GM23338 (cell line): ENCODE measurements at regions not wholly inside any gene's neighbourhood (a gene's known extent, or its start where the extent isn't known, plus 50 kb on each side); places are given as distances from the start of the nearest gene placed in this dataset.

Source experiments
- ATAC-seq: fragments of 200-7000 bp; cut with Tn5 transposase; 3 replicates; pipeline ENCODE4 v1.9.1; 2020
- DNase-seq: peaks from one replicate; pipeline ENCODE4 v3.0.0-alpha.2; 2015; ENCODE audit warnings: low spot score
- H2AFZ ChIP-seq: fragments of 200-600 bp; sonication (generic); 2 replicates; pipeline ENCODE4 v1.8.0; 2016; ENCODE audit warnings: antibody characterized with exemption, mild to moderate bottlenecking, moderate library complexity
- H3F3A ChIP-seq: fragments of 200-600 bp; sonication (generic); replicated peaks from 2 replicates; pipeline ENCODE4 v1.8.0; 2017; ENCODE audit warnings: antibody characterized with exemption, mixed run types, low read depth
- H3K27ac ChIP-seq: fragments of 200-600 bp; sonication (generic); 2 replicates; pipeline ENCODE4 v1.6.1; 2016; ENCODE audit warnings: low read depth
- H3K27me3 ChIP-seq: fragments of 200-600 bp; sonication (generic); 2 replicates; pipeline ENCODE4 v1.8.0; 2016; ENCODE audit warnings: mild to moderate bottlenecking, mixed run types, moderate library complexity; ENCODE audit not compliant: insufficient read depth
- H3K36me3 ChIP-seq: fragments of 200-600 bp; sonication (generic); 2 replicates; pipeline ENCODE4 v1.8.0; 2016; ENCODE audit warnings: mild to moderate bottlenecking; ENCODE audit not compliant: insufficient read depth
- H3K4me1 ChIP-seq: fragments of 200-600 bp; sonication (generic); 2 replicates; pipeline ENCODE4 v1.8.0; 2016; ENCODE audit warnings: mild to moderate bottlenecking, moderate library complexity; ENCODE audit not compliant: insufficient read depth
- H3K4me2 ChIP-seq: fragments of 200-600 bp; sonication (generic); 2 replicates; pipeline ENCODE4 v1.7.1; 2017; ENCODE audit warnings: mixed run types
- H3K4me3 ChIP-seq: fragments of 200-600 bp; sonication (generic); 2 replicates; pipeline ENCODE4 v1.6.1; 2016; ENCODE audit warnings: mixed run types
- H3K79me2 ChIP-seq: fragments of 200-600 bp; sonication (generic); replicated peaks from 2 replicates; pipeline ENCODE4 v1.8.0; 2017; ENCODE audit warnings: mild to moderate bottlenecking; ENCODE audit not compliant: insufficient read depth
- H3K9me2 ChIP-seq: fragments of 200-600 bp; sonication (generic); 2 replicates; pipeline ENCODE4 v1.8.0; 2017; ENCODE audit not compliant: insufficient read depth
- H4K20me1 ChIP-seq: fragments of 200-600 bp; sonication (generic); replicated peaks from 2 replicates; pipeline ENCODE4 v1.8.0; 2017; ENCODE audit warnings: mild to moderate bottlenecking; ENCODE audit not compliant: insufficient read depth
- H3K27ac Mint-ChIP-seq: 2 replicates; pipeline ENCODE4 v1.8.0; 2020; ENCODE audit warnings: inconsistent platforms, mild to moderate bottlenecking, moderate library complexity, mixed read lengths
- H3K27me3 Mint-ChIP-seq: 3 replicates; pipeline ENCODE4 v1.8.0; 2022; ENCODE audit warnings: low read depth, mild to moderate bottlenecking, moderate library complexity, mixed read lengths, inconsistent platforms; ENCODE audit not compliant: insufficient read depth, poor library complexity
- H3K36me3 Mint-ChIP-seq: 3 replicates; pipeline ENCODE4 v1.8.0; 2021; ENCODE audit warnings: low read depth, mild to moderate bottlenecking, inconsistent platforms, moderate library complexity, mixed read lengths
- H3K4me1 Mint-ChIP-seq: 3 replicates; pipeline ENCODE4 v1.8.0; 2020; ENCODE audit warnings: mild to moderate bottlenecking, inconsistent platforms, mixed read lengths
- H3K4me3 Mint-ChIP-seq: 3 replicates; pipeline ENCODE4 v1.8.0; 2021; ENCODE audit warnings: moderate library complexity, mild to moderate bottlenecking, inconsistent platforms, mixed read lengths
- H3K9me3 Mint-ChIP-seq: 3 replicates; pipeline ENCODE4 v1.8.0; 2020; ENCODE audit warnings: moderate library complexity, mild to moderate bottlenecking, inconsistent platforms, mixed read lengths
- CREB1 ChIP-seq: fragments of 250-450 bp; sonication (Bioruptor Pico); IDR thresholded peaks from 2 replicates; pipeline ENCODE4 v1.5.0; 2020; ENCODE audit warnings: low read depth, mild to moderate bottlenecking, moderate library complexity
- EZH2 ChIP-seq: fragments of 200-600 bp; sonication (generic); IDR thresholded peaks from one replicate; pipeline ENCODE4 v1.8.0; 2017; ENCODE audit warnings: antibody characterized with exemption, mild to moderate bottlenecking, low read depth; ENCODE audit not compliant: unreplicated experiment
- EZH2phosphoT487 ChIP-seq: fragments of 200-600 bp; sonication (generic); IDR thresholded peaks from one replicate; pipeline ENCODE4 v1.8.1; 2018; ENCODE audit warnings: antibody characterized with exemption; ENCODE audit not compliant: unreplicated experiment
- JUNB ChIP-seq: IDR thresholded peaks from one replicate; pipeline ENCODE4 v1.6.1; 2016; ENCODE audit warnings: antibody characterized with exemption; ENCODE audit not compliant: unreplicated experiment
- POLR2AphosphoS5 ChIP-seq: IDR thresholded peaks from 2 replicates; pipeline ENCODE4 v1.6.1; 2016; ENCODE audit warnings: antibody characterized with exemption, low read depth
- ZNF114 ChIP-seq: fragments of 250-450 bp; sonication (Bioruptor Pico); IDR thresholded peaks from 2 replicates; pipeline ENCODE4 v1.5.0; 2020; ENCODE audit warnings: mild to moderate bottlenecking, moderate library complexity
- ZNF331 ChIP-seq: fragments of 250-450 bp; sonication (Bioruptor Pico); IDR thresholded peaks from 2 replicates; pipeline ENCODE4 v1.5.0; 2020; ENCODE audit warnings: low read depth, mild to moderate bottlenecking, moderate library complexity
- TF ChIP-seq, protein P1 (sequence below): fragments of 250-450 bp; sonication (Bioruptor Pico); IDR thresholded peaks from 2 replicates; pipeline ENCODE4 v1.5.0; 2020; ENCODE audit warnings: mild to moderate bottlenecking, moderate library complexity
- TF ChIP-seq, protein P2 (sequence below): IDR thresholded peaks from 2 replicates; pipeline ENCODE4 v1.6.1; 2016; ENCODE audit warnings: antibody characterized with exemption
- TF ChIP-seq, protein P3 (sequence below), 2 experiments: fragments of 200-600 bp in 1 of 2; sonication (generic) in 1 of 2; conservative IDR thresholded peaks; 2 replicates each; pipeline versions ENCODE4 v1.5.1 to v1.6.1; 2016 to 2017; ENCODE audit warnings: antibody characterized with exemption in 2 of 2, low read depth in 2 of 2, mild to moderate bottlenecking in 2 of 2, moderate library complexity in 1 of 2
- TF ChIP-seq, protein P4 (sequence below): IDR thresholded peaks from one replicate; pipeline ENCODE4 v1.6.1; 2018; ENCODE audit warnings: antibody characterized with exemption; ENCODE audit not compliant: unreplicated experiment

DNA sequence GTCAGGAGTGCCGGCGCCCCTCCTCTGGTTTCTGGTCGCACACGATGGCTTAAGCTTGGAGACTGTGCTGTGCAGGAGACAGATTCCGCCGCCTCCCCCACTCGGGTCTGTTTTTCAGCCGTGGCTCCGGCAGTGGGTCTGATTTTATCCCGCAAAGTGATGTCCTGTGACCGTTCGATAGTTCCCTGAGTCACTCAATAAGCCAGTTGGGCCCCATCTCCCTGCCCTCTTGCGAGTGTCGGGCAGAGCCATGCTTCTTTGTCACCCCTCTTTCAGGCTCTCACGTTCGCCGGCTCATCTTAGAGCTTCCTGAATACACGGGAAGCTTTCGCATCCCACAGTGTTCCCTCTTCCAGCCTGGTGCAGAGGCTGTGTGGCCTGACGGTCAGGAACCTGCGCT lies 127.8 kb upstream of the RFLNA start (continued):
- TF ChIP-seq, protein P1, sequence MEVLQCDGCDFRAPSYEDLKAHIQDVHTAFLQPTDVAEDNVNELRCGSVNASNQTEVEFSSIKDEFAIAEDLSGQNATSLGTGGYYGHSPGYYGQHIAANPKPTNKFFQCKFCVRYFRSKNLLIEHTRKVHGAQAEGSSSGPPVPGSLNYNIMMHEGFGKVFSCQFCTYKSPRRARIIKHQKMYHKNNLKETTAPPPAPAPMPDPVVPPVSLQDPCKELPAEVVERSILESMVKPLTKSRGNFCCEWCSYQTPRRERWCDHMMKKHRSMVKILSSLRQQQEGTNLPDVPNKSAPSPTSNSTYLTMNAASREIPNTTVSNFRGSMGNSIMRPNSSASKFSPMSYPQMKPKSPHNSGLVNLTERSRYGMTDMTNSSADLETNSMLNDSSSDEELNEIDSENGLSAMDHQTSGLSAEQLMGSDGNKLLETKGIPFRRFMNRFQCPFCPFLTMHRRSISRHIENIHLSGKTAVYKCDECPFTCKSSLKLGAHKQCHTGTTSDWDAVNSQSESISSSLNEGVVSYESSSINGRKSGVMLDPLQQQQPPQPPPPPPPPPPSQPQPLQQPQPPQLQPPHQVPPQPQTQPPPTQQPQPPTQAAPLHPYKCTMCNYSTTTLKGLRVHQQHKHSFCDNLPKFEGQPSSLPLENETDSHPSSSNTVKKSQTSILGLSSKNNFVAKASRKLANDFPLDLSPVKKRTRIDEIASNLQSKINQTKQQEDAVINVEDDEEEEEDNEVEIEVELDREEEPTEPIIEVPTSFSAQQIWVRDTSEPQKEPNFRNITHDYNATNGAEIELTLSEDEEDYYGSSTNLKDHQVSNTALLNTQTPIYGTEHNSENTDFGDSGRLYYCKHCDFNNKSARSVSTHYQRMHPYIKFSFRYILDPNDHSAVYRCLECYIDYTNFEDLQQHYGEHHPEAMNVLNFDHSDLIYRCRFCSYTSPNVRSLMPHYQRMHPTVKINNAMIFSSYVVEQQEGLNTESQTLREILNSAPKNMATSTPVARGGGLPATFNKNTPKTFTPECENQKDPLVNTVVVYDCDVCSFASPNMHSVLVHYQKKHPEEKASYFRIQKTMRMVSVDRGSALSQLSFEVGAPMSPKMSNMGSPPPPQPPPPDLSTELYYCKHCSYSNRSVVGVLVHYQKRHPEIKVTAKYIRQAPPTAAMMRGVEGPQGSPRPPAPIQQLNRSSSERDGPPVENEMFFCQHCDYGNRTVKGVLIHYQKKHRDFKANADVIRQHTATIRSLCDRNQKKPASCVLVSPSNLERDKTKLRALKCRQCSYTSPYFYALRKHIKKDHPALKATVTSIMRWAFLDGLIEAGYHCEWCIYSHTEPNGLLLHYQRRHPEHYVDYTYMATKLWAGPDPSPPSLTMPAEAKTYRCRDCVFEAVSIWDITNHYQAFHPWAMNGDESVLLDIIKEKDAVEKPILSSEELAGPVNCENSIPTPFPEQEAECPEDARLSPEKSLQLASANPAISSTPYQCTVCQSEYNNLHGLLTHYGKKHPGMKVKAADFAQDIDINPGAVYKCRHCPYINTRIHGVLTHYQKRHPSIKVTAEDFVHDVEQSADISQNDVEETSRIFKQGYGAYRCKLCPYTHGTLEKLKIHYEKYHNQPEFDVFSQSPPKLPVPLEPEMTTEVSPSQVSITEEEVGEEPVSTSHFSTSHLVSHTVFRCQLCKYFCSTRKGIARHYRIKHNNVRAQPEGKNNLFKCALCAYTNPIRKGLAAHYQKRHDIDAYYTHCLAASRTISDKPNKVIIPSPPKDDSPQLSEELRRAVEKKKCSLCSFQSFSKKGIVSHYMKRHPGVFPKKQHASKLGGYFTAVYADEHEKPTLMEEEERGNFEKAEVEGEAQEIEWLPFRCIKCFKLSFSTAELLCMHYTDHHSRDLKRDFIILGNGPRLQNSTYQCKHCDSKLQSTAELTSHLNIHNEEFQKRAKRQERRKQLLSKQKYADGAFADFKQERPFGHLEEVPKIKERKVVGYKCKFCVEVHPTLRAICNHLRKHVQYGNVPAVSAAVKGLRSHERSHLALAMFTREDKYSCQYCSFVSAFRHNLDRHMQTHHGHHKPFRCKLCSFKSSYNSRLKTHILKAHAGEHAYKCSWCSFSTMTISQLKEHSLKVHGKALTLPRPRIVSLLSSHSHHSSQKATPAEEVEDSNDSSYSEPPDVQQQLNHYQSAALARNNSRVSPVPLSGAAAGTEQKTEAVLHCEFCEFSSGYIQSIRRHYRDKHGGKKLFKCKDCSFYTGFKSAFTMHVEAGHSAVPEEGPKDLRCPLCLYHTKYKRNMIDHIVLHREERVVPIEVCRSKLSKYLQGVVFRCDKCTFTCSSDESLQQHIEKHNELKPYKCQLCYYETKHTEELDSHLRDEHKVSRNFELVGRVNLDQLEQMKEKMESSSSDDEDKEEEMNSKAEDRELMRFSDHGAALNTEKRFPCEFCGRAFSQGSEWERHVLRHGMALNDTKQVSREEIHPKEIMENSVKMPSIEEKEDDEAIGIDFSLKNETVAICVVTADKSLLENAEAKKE (CRISPR knock-in tag): no peak
- no peak for TF ChIP-seq EZH2phosphoT487

DNA sequence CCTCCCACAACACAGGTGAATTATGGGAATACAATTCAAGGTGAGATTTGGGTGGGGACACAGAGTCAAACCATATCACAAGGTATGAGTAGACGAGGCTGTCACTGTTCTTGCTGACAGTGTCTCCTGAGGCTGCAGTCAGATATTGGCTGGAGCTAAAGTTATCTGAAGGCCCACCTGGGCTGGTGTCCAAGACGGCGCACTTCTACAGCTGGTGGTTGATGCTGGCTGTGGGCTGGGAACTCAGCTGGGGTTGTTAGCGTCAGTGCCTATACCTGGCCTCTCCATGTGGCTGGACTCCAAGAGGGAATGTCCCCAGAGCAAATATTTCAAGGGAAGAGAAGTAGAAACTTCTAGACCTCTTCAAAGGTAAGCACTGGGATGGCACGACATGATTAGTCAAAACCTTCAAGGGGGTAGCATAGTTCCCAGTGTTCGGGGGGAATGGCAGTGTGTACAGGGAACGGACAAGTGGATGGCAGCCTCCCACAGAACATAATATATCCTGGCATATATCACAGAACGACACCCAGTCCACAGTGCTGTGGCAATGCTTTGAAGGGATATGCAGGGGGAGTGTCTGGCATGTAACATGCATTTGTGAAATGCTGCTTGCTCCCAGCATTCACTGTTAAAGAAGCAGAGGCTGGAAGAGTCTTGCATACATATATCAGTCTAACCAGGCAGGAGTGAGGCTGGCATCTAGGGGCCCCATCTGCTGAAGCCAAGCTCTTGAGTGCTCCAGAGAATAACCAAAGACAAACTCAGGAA lies 126.7 kb upstream of the RFLNA start:
- Histone ChIP-seq H3K9me2 (0 out of 2 replicates have a peak, but pooled peaks cover 4% of the 10 kb centered on the region), H3K4me3 (no peak overlapping the region), H3K27ac (no peak overlapping the region), H3K36me3 (peaks cover 8% of the 10 kb centered on the region; the same call in 1 of the 2 replicates), H3K4me2 (no peak overlapping the region), H4K20me1 (no peaks in the 10 kb centered on the region), H3K27me3 (no peaks in the 10 kb centered on the region), H3K4me1 (no peaks in the 10 kb centered on the region), H3K79me2 (no peaks in the 10 kb centered on the region), H3F3A (no peaks in the 10 kb centered on the region), H2AFZ (no peak overlapping the region)
- Mint-ChIP-seq H3K4me1 (no peaks in the 10 kb centered on the region), H3K27me3 (no peaks in the 10 kb centered on the region), H3K36me3 (peaks cover 41% of the 10 kb centered on the region), H3K4me3 (no peak overlapping the region), H3K27ac (no peak overlapping the region), H3K9me3 (peaks cover 50% of the 10 kb centered on the region)
- no peak for ATAC-seq
- DNase-seq: no peak
- TF ChIP-seq ZNF331 (no peak), POLR2AphosphoS5 (no peak), EZH2phosphoT487 (no peak), EZH2 (no peak), ZNF114 (CRISPR knock-in tag) (no peak), JUNB (no peak), CREB1 (CRISPR knock-in tag) (no peak)
- TF ChIP-seq, protein P2, sequence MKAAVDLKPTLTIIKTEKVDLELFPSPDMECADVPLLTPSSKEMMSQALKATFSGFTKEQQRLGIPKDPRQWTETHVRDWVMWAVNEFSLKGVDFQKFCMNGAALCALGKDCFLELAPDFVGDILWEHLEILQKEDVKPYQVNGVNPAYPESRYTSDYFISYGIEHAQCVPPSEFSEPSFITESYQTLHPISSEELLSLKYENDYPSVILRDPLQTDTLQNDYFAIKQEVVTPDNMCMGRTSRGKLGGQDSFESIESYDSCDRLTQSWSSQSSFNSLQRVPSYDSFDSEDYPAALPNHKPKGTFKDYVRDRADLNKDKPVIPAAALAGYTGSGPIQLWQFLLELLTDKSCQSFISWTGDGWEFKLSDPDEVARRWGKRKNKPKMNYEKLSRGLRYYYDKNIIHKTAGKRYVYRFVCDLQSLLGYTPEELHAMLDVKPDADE: no peak
- TF ChIP-seq, protein P3, sequence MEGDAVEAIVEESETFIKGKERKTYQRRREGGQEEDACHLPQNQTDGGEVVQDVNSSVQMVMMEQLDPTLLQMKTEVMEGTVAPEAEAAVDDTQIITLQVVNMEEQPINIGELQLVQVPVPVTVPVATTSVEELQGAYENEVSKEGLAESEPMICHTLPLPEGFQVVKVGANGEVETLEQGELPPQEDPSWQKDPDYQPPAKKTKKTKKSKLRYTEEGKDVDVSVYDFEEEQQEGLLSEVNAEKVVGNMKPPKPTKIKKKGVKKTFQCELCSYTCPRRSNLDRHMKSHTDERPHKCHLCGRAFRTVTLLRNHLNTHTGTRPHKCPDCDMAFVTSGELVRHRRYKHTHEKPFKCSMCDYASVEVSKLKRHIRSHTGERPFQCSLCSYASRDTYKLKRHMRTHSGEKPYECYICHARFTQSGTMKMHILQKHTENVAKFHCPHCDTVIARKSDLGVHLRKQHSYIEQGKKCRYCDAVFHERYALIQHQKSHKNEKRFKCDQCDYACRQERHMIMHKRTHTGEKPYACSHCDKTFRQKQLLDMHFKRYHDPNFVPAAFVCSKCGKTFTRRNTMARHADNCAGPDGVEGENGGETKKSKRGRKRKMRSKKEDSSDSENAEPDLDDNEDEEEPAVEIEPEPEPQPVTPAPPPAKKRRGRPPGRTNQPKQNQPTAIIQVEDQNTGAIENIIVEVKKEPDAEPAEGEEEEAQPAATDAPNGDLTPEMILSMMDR (conservative IDR thresholded peaks at IDR 0.05; ENCODE audit: low read depth in 2 of 2): no peak
- TF ChIP-seq, protein P4, sequence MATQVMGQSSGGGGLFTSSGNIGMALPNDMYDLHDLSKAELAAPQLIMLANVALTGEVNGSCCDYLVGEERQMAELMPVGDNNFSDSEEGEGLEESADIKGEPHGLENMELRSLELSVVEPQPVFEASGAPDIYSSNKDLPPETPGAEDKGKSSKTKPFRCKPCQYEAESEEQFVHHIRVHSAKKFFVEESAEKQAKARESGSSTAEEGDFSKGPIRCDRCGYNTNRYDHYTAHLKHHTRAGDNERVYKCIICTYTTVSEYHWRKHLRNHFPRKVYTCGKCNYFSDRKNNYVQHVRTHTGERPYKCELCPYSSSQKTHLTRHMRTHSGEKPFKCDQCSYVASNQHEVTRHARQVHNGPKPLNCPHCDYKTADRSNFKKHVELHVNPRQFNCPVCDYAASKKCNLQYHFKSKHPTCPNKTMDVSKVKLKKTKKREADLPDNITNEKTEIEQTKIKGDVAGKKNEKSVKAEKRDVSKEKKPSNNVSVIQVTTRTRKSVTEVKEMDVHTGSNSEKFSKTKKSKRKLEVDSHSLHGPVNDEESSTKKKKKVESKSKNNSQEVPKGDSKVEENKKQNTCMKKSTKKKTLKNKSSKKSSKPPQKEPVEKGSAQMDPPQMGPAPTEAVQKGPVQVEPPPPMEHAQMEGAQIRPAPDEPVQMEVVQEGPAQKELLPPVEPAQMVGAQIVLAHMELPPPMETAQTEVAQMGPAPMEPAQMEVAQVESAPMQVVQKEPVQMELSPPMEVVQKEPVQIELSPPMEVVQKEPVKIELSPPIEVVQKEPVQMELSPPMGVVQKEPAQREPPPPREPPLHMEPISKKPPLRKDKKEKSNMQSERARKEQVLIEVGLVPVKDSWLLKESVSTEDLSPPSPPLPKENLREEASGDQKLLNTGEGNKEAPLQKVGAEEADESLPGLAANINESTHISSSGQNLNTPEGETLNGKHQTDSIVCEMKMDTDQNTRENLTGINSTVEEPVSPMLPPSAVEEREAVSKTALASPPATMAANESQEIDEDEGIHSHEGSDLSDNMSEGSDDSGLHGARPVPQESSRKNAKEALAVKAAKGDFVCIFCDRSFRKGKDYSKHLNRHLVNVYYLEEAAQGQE: no peak
